Large intestine (tissue), 3 donors: ENCODE measurements at regions not wholly inside any gene's neighbourhood (a gene's known extent, or its start where the extent isn't known, plus 50 kb on each side); places are given as distances from the start of the nearest gene placed in this dataset.

ENCODE experiments used
- DNase-seq, 2 donors: peaks; one replicate each; pipeline versions ENCODE4 v3.0.0 to v3.0.0-alpha.2; 2013
- H3K27ac ChIP-seq: one replicate; pipeline ENCODE4 v1.5.1; 2013; ENCODE audit warnings: low read length
- H3K27me3 ChIP-seq: 2 replicates; pipeline ENCODE4 v1.6.1; 2013; ENCODE audit warnings: low read length; ENCODE audit not compliant: control insufficient read depth, insufficient read depth
- H3K36me3 ChIP-seq: 2 replicates; pipeline ENCODE4 v1.6.1; 2013; ENCODE audit warnings: low read length; ENCODE audit not compliant: control insufficient read depth, insufficient read depth
- H3K4me1 ChIP-seq: one replicate; pipeline ENCODE4 v1.6.1; 2013; ENCODE audit warnings: low read length; ENCODE audit not compliant: control insufficient read depth, insufficient read depth
- H3K4me3 ChIP-seq: one replicate; pipeline ENCODE4 v1.5.1; 2013; ENCODE audit warnings: low read length
- H3K9me3 ChIP-seq: one replicate; pipeline ENCODE4 v1.6.1; 2013; ENCODE audit warnings: mild to moderate bottlenecking, low read depth, low read length, moderate library complexity; ENCODE audit not compliant: control insufficient read depth
- WGBS: methylation state at CpG from one replicate; pipeline ENCODE4 v1.1.5; 2013; ENCODE audit warnings: low lambda C conversion rate; ENCODE audit not compliant: insufficient coverage; 5-methylcytosine and 5-hydroxymethylcytosine counted together

DNA sequence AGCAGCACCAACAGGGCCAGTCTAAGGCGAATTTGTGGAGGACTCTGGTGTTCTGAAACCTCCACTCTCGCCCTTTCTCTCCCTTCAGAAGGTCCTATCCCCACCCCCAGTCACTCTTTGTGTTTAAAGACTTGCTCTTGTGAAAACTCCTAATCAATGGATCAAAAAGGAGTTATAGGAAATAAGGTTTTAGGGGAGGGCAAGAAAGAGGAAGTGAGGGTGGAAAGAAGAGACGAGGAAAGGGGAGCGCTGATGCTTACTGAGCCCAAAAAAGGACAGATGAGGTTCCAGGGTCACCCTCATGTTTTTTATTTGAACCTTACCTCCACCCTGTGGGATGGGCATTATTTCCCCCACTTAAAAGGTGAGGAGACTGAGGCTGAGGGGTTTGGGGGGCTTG lies 70.0 kb upstream of the SLC6A11 start:
- Histone ChIP-seq H3K27ac (no peak overlapping the region), H3K4me3 (no peak overlapping the region), H3K27me3 (no peaks in the 10 kb centered on the region), H3K4me1 (no peaks in the 10 kb centered on the region), H3K36me3 (no peaks in the 10 kb centered on the region), H3K9me3 (no peaks in the 10 kb centered on the region)
- DNase-seq: no peak
- WGBS: 100% methylated on average over 1 of the region's 4 CpGs

DNA sequence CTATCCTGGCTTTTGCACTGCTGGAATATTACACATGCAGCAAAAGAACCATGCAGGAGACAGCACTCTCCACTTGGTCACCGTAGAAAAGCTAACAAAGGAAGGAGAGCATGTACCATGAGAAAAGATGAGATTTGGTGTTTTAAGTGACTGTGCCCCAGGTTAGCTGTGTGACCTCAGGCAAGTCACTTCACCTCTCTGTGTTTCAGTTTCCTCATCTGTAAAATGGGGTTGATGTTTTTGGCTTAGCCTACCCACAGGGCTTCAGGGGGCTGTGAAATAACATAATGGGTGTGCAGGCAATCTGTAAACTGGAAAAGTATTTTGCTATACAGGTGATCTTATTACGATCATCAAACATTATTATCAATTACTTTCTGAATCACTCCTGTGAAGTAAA lies 69.3 kb upstream of the SLC6A11 start:
- Histone ChIP-seq H3K27me3 (no peaks in the 10 kb centered on the region), H3K9me3 (no peaks in the 10 kb centered on the region), H3K36me3 (no peaks in the 10 kb centered on the region), H3K27ac (no peak overlapping the region), H3K4me3 (no peak overlapping the region), H3K4me1 (no peaks in the 10 kb centered on the region)
- DNase-seq: no peak
- WGBS: 100% methylated on average over 1 of the region's 2 CpGs

DNA sequence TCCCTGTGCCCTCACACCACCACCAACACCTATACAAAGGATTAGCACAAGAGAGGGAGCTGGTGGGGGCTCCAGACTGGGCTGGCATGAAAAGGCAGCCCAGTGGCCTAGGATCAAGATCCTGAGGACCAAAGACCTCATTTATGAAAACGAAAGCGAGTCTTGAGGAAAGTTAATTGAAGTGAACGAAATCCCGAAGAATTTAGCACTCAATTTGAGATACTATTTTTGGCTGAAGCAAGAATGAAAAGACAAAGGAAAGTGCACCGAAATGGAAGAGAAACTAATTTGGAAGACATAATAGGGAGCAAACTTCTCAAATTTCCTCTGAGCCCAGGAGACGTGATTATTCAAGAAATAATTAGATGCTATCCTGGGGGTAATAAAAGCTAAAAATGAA lies 68.7 kb upstream of the SLC6A11 start:
- H3K36me3 ChIP-seq: no peaks in the 10 kb centered on the region
- H3K27ac ChIP-seq: no peak overlapping the region
- H3K9me3 ChIP-seq: no peaks in the 10 kb centered on the region
- H3K4me1 ChIP-seq: no peaks in the 10 kb centered on the region
- no peak for DNase-seq
- 92% methylated on average over 6 of the region's 6 CpGs for WGBS
- H3K4me3 ChIP-seq: no peak overlapping the region
- H3K27me3 ChIP-seq: no peaks in the 10 kb centered on the region

DNA sequence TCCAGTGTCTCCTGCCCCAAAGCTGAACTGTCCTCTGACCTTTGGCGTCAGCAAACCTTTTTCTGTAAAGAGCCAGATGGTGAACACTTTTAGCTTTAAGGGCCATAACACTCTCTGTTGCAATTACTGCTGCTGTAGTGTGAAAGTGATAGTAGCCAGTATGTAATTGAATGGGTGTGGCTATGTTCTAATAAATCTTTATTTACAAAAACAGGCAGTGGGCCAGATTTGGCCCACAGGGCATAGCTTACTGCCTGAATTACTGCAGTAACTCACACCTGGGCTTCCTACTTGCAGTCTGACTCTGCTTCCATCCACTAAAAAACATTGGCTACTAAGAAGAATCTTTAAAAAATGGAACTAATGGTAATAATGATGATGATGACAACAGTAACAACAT lies 68.0 kb upstream of the SLC6A11 start:
- DNase-seq: no peak
- Histone ChIP-seq H3K4me1 (no peaks in the 10 kb centered on the region), H3K27me3 (no peaks in the 10 kb centered on the region), H3K4me3 (no peak overlapping the region), H3K9me3 (no peaks in the 10 kb centered on the region), H3K27ac (no peak overlapping the region), H3K36me3 (no peaks in the 10 kb centered on the region)
- no CpG with 5 or more reads among the region's 1 CpG for WGBS

DNA sequence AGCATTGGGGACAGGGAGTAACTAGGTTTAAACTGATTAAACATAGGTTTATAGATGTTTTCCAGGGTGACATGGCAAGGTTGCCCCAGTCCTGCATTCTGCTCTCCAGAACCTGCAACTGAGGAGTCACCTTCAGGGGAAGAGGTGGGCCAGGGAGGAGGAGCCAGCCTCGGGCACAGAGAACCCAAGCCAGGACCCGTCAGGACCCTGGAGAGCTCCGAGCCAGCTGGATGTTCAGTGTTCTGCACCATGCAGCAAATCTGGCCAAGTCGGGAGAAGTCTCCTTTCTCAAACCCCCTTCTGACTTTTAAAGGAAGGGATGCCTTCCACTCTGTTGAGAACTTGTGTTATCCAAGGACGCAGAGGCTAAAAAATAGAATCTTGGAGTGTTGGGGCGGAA lies 62.1 kb upstream of the SLC6A11 start:
- no peak overlapping the region for H3K27ac ChIP-seq
- H3K4me3 ChIP-seq: no peak overlapping the region
- no peaks in the 10 kb centered on the region for H3K36me3 ChIP-seq
- peak in 1 of 2 donors; percentile 16 for DNase-seq
- no CpG with 5 or more reads among the region's 6 CpGs for WGBS
- H3K27me3 ChIP-seq: no peaks in the 10 kb centered on the region
- H3K4me1 ChIP-seq: no peaks in the 10 kb centered on the region
- H3K9me3 ChIP-seq: no peaks in the 10 kb centered on the region

DNA sequence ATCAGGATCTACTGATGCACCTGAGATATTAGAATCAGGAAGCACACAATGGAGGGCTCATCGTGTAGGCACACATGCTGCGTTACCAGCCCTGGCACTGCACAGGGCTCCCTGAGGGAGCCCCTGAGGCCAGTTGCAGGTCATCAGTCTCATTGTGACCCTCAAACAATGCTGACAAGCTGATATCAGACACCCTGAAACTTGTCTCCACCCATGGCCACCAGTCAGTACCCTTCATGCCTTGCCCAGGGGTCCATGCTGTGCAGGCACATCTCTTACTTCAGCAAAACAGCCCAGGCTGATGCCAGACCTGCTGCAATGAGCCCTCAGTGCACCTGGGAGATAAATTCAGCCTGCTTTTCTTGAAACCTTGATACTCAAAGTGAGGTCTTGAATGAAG lies 59.5 kb upstream of the SLC6A11 start:
- no peak for DNase-seq
- Histone ChIP-seq H3K27me3 (peaks cover under 1% of the 10 kb centered on the region), H3K4me3 (no peak overlapping the region), H3K4me1 (no peaks in the 10 kb centered on the region), H3K27ac (no peak overlapping the region), H3K36me3 (no peaks in the 10 kb centered on the region), H3K9me3 (no peaks in the 10 kb centered on the region)
- no CpG with 5 or more reads among the region's 2 CpGs for WGBS

DNA sequence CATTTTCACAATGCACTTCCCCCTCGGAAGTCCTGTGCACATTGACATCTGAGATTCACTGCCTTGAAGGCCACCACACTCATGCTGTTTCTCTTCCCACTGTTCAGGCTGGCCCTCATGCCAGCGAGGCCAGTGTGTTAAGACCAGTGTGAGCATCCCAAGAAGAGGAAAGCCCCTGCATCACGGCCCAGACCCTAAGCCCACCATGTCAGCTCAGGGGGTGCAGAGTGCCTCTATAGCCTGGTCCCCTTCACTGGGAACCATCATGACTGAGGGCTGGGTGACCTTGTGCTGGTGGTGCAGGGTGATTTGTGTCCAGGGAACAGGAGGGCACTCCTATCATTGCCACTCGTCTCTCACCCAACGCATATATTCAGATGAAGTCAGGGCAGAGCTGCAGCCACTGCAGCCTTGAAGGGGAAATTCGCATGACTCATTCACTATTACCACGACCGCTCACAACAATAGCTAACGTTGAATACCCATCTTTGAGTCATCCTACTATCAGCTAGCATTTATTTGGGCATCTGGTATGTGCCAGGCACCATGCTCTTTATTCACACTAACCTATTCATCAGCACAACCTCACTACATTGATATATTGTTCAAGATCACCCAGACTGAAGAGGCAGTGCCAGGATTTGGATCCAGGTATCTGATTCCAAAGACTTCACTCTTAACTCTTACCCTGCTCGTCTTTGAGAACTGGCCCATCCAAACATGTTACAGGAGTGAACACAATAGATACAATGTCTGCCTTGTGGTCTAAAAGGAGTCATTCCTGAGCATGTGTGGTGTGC lies 58.8 kb upstream of the SLC6A11 start:
- DNase-seq: no peak
- no peaks in the 10 kb centered on the region for H3K9me3 ChIP-seq
- H3K36me3 ChIP-seq: no peaks in the 10 kb centered on the region
- no peak overlapping the region for H3K27ac ChIP-seq
- no peak overlapping the region for H3K4me3 ChIP-seq
- WGBS: no CpG with 5 or more reads among the region's 10 CpGs
- peaks cover 3% of the 10 kb centered on the region for H3K27me3 ChIP-seq
- H3K4me1 ChIP-seq: no peaks in the 10 kb centered on the region

DNA sequence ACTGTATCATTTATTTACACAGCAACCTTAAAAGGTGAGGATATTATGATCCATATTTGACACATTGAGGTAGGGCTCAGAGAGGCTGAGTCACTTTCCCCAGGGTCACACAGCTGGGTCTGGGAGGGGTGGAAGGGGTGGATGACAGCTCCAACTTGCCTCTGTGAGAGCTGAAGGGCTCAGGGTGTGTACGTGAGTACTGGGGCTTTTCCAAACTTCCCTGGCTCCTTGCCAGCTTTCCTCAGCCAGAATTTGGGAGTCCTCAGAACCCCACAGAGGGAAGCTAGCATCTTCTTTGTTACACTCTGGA lies 58.3 kb upstream of the SLC6A11 start:
- H3K36me3 ChIP-seq: no peaks in the 10 kb centered on the region
- no CpG with 5 or more reads among the region's 1 CpG for WGBS
- H3K4me3 ChIP-seq: no peak overlapping the region
- no peaks in the 10 kb centered on the region for H3K9me3 ChIP-seq
- H3K27me3 ChIP-seq: peaks cover 3% of the 10 kb centered on the region
- no peak for DNase-seq
- no peak overlapping the region for H3K27ac ChIP-seq
- H3K4me1 ChIP-seq: no peaks in the 10 kb centered on the region

DNA sequence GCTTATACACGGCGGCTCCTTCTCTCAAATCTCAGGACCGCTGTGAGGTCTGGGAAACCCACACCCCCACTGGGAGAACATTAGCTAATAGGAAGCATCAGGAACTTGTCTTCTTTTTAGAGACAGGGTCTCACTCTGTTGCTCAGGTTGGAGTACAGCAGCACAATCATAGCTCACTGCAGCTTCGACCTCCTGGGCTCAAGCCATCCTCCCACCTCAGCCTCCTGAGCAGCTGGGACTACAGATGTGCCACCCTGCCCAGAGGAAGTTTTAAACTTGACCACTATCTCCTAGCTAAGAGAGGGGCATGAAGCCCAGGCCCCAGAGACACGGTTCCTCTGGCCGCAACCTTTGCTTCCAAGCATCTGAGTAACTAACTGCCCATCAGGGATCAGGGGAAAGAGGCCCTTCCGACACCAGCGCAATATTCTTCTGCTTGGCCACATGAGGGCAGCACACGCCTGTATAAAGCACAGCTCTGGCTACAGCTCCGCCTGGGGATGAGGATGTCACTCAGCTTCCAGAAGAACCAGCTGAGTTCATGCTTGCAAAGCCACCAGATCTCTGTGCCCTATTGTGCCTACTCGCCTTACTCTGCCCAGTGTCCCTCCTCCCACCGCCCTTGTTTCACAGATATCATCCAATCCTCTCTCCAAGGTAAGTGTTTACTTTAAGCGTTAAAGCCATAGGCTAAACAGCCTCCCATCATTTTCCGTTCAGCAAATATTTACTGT lies 57.6 kb upstream of the SLC6A11 start:
- Histone ChIP-seq H3K9me3 (no peaks in the 10 kb centered on the region), H3K27me3 (peaks cover 3% of the 10 kb centered on the region), H3K27ac (no peak overlapping the region), H3K4me3 (no peak overlapping the region), H3K36me3 (no peaks in the 10 kb centered on the region), H3K4me1 (no peaks in the 10 kb centered on the region)
- WGBS: no CpG with 5 or more reads among the region's 14 CpGs
- DNase-seq: peak; percentile 40 to 42

DNA sequence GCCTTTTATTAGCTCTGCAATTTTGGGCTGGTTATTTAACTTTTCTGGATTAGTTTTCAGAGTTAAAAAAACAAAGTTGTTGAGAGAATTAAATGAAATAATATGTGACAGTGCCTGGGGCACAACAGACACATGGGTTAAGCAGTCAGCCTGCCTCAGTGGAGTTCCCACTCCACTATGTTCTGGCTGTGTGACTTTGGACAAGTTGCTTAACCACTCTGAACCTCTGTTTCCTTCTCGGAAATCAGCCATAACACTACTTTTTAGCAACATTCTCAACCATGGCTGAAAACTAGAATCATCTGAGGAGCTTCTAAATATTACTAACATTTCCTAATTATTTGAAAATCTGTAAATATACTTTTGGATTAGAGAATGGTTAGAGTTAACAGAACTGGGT lies 56.5 kb upstream of the SLC6A11 start:
- 83% methylated on average over 1 of the region's 1 CpG for WGBS
- Histone ChIP-seq H3K4me3 (no peak overlapping the region), H3K27me3 (peaks cover 5% of the 10 kb centered on the region), H3K9me3 (no peaks in the 10 kb centered on the region), H3K4me1 (no peaks in the 10 kb centered on the region), H3K27ac (no peak overlapping the region), H3K36me3 (no peaks in the 10 kb centered on the region)
- DNase-seq: no peak

DNA sequence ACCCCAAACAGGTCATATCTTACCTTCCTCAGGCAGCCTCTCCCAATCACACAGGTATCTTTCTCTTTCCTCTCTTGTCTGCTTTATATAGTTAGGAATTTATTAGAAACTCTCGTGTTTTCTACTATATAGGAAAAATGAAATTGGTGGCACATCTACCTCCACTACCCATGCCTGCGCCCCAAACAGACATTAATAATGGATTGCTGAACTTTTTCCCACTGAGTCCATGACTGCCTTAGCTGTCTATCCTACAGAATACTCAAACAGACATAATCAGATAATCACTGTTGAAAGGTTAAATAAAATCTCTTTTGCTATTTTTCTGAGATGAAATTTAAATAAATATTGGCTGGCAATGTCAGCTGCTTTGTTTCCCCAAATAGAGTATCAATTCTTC lies 55.8 kb upstream of the SLC6A11 start:
- Histone ChIP-seq H3K4me3 (no peak overlapping the region), H3K4me1 (no peaks in the 10 kb centered on the region), H3K9me3 (no peaks in the 10 kb centered on the region), H3K27me3 (peaks cover 7% of the 10 kb centered on the region), H3K36me3 (no peaks in the 10 kb centered on the region), H3K27ac (no peak overlapping the region)
- no CpG with 5 or more reads among the region's 2 CpGs for WGBS
- no peak for DNase-seq
